Mesothelial cell of epicardium (in vitro differentiated cells): ENCODE measurements at regions not wholly inside any gene's neighbourhood (a gene's known extent, or its start where the extent isn't known, plus 50 kb on each side); places are given as distances from the start of the nearest gene placed in this dataset.

ENCODE experiments used
- DNase-seq, 2 experiments: peaks; one replicate each; pipeline ENCODE4 v3.0.0; 2021; ENCODE audit warnings: low spot score in 2 of 2; ENCODE audit not compliant: unreplicated experiment in 2 of 2
- H3K27ac Mint-ChIP-seq: 2 replicates; pipeline ENCODE4 v1.8.0; 2021; ENCODE audit warnings: mixed read lengths
- H3K27me3 Mint-ChIP-seq: 2 replicates; pipeline ENCODE4 v1.8.0; 2021; ENCODE audit warnings: low read depth, mixed read lengths
- H3K36me3 Mint-ChIP-seq: 2 replicates; pipeline ENCODE4 v1.8.0; 2021; ENCODE audit warnings: mixed read lengths
- H3K4me1 Mint-ChIP-seq: 2 replicates; pipeline ENCODE4 v1.8.0; 2021; ENCODE audit warnings: mixed read lengths
- H3K4me3 Mint-ChIP-seq: 2 replicates; pipeline ENCODE4 v1.8.0; 2021; ENCODE audit warnings: mild to moderate bottlenecking, moderate library complexity, mixed read lengths
- H3K9me3 Mint-ChIP-seq: 2 replicates; pipeline ENCODE4 v1.8.0; 2021; ENCODE audit warnings: mixed read lengths
- TF ChIP-seq, protein P1 (sequence below): fragments of 200-600 bp; sonication (generic); IDR thresholded peaks from one replicate; pipeline ENCODE4 v1.5.0; 2021; ENCODE audit warnings: antibody characterized with exemption; ENCODE audit not compliant: unreplicated experiment

GRCh38 chr14:97785495-97785894, 988.3 kb downstream of the VRK1 start:
- peaks cover 5% of the 10 kb centered on the region for H3K9me3 Mint-ChIP-seq
- no peak overlapping the region for H3K4me3 Mint-ChIP-seq
- H3K4me1 Mint-ChIP-seq, result no peaks in the 10 kb centered on the region
- no peaks in the 10 kb centered on the region for H3K36me3 Mint-ChIP-seq
- TF ChIP-seq, protein P1, sequence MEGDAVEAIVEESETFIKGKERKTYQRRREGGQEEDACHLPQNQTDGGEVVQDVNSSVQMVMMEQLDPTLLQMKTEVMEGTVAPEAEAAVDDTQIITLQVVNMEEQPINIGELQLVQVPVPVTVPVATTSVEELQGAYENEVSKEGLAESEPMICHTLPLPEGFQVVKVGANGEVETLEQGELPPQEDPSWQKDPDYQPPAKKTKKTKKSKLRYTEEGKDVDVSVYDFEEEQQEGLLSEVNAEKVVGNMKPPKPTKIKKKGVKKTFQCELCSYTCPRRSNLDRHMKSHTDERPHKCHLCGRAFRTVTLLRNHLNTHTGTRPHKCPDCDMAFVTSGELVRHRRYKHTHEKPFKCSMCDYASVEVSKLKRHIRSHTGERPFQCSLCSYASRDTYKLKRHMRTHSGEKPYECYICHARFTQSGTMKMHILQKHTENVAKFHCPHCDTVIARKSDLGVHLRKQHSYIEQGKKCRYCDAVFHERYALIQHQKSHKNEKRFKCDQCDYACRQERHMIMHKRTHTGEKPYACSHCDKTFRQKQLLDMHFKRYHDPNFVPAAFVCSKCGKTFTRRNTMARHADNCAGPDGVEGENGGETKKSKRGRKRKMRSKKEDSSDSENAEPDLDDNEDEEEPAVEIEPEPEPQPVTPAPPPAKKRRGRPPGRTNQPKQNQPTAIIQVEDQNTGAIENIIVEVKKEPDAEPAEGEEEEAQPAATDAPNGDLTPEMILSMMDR, result no peak
- no peak overlapping the region for H3K27ac Mint-ChIP-seq
- H3K27me3 Mint-ChIP-seq, result no peaks in the 10 kb centered on the region
- no peak for DNase-seq

DNA sequence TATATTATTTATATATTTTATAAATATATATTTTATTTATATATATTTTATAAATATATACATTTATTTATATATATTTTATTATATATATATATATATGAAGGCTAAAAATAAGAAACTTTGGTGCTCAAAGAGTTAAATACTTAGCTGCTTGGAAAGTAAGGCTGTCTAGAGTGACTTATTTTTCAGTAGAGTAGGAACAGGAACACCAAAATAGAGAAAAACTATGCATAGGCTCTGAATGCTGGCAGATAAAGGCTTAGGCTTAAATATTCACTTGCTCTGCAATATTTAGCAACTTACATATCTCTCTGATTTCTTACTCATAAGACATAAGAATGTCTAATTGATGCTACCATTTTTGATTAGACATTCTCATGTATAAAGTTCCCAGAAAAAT, 991.2 kb downstream of the VRK1 start:
- no peaks in the 10 kb centered on the region for H3K36me3 Mint-ChIP-seq
- TF ChIP-seq, protein P1, result no peak
- H3K27me3 Mint-ChIP-seq, result no peaks in the 10 kb centered on the region
- H3K4me1 Mint-ChIP-seq, result no peaks in the 10 kb centered on the region
- no peak overlapping the region for H3K4me3 Mint-ChIP-seq
- no peak for DNase-seq
- peaks cover 5% of the 10 kb centered on the region for H3K9me3 Mint-ChIP-seq
- H3K27ac Mint-ChIP-seq, result no peak overlapping the region

- Mint-ChIP-seq H3K27me3 (no peaks in the 10 kb centered on the region), H3K36me3 (no peaks in the 10 kb centered on the region), H3K4me1 (no peaks in the 10 kb centered on the region), H3K4me3 (no peak overlapping the region), H3K9me3 (peaks cover 5% of the 10 kb centered on the region), H3K27ac (no peak overlapping the region)
- TF ChIP-seq, protein P1, result no peak
- no peak for DNase-seq
These were observed 991.8 kb downstream of the VRK1 start for GRCh38 chr14:97788846-97789526.

- TF ChIP-seq, protein P1, result no peak
- H3K27ac Mint-ChIP-seq, result no peak overlapping the region
- DNase-seq, result no peak
- H3K27me3 Mint-ChIP-seq, result peaks cover 3% of the 10 kb centered on the region
- H3K9me3 Mint-ChIP-seq, result no peaks in the 10 kb centered on the region
- no peaks in the 10 kb centered on the region for H3K4me1 Mint-ChIP-seq
- H3K4me3 Mint-ChIP-seq, result no peak overlapping the region
- no peaks in the 10 kb centered on the region for H3K36me3 Mint-ChIP-seq
These were observed 993.9 kb downstream of the VRK1 start for GRCh38 chr14:97791072-97791471.

- no peaks in the 10 kb centered on the region for H3K36me3 Mint-ChIP-seq
- TF ChIP-seq, protein P1, result no peak
- H3K27ac Mint-ChIP-seq, result no peak overlapping the region
- no peaks in the 10 kb centered on the region for H3K4me1 Mint-ChIP-seq
- H3K9me3 Mint-ChIP-seq, result no peaks in the 10 kb centered on the region
- peaks cover 4% of the 10 kb centered on the region for H3K27me3 Mint-ChIP-seq
- DNase-seq, result no peak
- no peak overlapping the region for H3K4me3 Mint-ChIP-seq
These were observed 994.7 kb downstream of the VRK1 start for GRCh38 chr14:97791906-97792305.

- TF ChIP-seq, protein P1, result no peak
- Mint-ChIP-seq H3K27ac (no peak overlapping the region), H3K36me3 (no peaks in the 10 kb centered on the region), H3K4me1 (no peaks in the 10 kb centered on the region), H3K27me3 (peaks cover 10% of the 10 kb centered on the region), H3K4me3 (no peak overlapping the region), H3K9me3 (no peaks in the 10 kb centered on the region)
- DNase-seq, result no peak
These were observed 999.3 kb downstream of the VRK1 start for GRCh38 chr14:97796511-97796910.
